ENCODE measurements at regions not wholly inside any gene's neighbourhood (a gene's known extent, or its start where the extent isn't known, plus 50 kb on each side); places are given as distances from the start of the nearest gene placed in this dataset.

DNA sequence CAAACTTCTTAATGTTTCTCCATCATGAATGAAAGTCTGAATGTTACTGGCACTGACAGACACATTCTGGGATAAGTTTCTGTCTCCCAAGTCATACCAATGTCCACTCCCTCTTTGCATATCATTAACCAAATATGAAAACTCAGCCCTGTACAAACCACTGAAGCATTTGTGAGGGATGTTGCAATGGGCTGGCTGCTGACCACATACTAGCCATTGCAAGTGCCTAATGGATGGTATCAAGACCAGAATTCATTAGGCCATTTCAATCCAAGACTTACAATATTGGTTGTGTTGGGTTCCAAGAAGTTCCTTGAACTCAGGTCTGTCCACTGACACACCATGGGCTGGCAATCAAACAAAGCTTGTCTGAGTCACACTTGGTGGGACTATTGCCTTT is 73.8 kb downstream of the CBLN2 start:
- no peak for DNase-seq (ENCODE audit: low read depth)
- TF ChIP-seq, protein P1, sequence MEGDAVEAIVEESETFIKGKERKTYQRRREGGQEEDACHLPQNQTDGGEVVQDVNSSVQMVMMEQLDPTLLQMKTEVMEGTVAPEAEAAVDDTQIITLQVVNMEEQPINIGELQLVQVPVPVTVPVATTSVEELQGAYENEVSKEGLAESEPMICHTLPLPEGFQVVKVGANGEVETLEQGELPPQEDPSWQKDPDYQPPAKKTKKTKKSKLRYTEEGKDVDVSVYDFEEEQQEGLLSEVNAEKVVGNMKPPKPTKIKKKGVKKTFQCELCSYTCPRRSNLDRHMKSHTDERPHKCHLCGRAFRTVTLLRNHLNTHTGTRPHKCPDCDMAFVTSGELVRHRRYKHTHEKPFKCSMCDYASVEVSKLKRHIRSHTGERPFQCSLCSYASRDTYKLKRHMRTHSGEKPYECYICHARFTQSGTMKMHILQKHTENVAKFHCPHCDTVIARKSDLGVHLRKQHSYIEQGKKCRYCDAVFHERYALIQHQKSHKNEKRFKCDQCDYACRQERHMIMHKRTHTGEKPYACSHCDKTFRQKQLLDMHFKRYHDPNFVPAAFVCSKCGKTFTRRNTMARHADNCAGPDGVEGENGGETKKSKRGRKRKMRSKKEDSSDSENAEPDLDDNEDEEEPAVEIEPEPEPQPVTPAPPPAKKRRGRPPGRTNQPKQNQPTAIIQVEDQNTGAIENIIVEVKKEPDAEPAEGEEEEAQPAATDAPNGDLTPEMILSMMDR (IDR thresholded peaks at IDR 0.05; ENCODE audit: low read length, missing control alignments) = no peak

DNA sequence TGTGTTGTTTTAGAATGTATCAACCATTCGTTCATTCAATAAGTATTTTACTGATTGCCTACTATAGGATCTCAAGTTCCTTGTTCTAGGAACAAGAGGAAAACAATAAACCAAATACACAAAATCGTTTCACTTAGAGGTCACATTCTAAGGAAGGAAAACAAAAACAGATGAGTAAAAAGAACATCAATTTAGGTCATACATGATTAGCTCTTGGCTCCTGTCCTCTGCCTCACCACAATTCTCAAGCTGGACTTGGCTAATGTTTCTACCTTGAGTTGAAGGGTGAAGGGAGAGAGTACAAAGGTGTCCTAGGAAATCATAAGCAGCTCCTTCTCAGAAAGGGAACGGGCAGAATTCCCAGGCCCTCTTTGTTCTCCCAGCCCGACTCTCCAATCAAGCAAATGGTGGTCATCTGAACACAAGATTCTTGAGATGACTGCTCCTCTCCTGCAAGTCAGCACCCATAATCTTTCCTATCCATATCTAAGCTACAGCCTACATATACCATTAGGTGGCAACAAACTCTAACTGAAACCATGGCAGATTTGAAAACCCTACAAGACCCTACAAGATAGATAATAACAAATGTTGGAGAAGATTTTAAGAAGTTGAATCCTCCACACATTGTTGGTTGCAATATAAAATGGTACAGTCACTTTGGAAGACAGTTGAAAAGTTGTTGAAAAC is 76.0 kb downstream of the CBLN2 start:
- DNase-seq (ENCODE audit: low read depth) = no peak
- TF ChIP-seq, protein P1 (IDR thresholded peaks at IDR 0.05; ENCODE audit: low read length, missing control alignments) = no peak
- no peak overlapping the region for H3K4me3 ChIP-seq (replicated peaks; ENCODE audit: low read depth, low read length)

More for the DNA sequence above, 73.8 kb downstream of the CBLN2 start:
- H3K4me3 ChIP-seq (replicated peaks; ENCODE audit: low read depth, low read length) = no peak overlapping the region

DNA sequence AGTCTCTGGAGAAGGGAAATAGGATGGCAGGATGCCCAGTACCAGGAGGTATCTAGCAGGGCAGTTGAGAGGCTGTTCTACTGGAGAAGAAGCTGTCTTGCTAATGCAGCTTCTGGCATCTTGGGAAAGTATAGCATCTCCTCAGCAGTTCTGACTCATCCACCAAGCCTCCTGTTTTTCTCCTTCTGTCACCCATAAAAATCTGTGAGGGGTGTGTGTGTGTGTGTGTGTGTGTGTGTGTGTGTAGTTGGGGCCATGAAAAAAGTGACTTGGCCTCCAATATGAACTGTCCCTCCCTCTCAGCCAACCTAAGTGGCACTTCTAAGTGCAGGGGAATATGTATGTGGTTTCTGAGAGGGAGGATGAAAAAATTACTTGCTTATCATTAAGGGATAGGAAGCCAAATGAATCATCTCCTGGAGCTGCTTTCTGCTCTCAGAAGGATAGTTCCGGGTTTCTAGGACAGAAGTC is 83.9 kb downstream of the CBLN2 start:
- TF ChIP-seq, protein P1 (IDR thresholded peaks at IDR 0.05; ENCODE audit: low read length, missing control alignments) = no peak
- no peak overlapping the region for H3K4me3 ChIP-seq (replicated peaks; ENCODE audit: low read depth, low read length)
- DNase-seq (ENCODE audit: low read depth) = peak; percentile 47

DNA sequence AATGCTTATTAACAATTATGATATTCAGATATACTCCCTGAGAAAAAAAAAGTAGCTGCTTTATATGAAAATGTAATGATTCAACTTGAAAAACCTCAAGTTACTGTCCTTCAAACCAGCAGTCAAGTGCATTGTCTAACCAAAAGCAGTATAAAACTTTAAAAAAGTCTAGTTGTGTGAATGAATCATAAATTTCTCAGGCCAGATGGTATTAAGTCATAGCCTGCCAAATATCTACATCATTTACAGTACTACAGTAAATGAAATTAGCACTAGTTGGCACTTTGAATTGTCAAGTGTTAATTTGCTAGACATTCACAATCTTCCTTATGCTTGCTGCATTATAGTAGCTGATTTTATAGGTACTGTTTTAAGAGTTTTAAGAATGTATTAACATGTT is 85.9 kb downstream of the CBLN2 start:
- TF ChIP-seq, protein P1 (IDR thresholded peaks at IDR 0.05; ENCODE audit: low read length, missing control alignments) = no peak
- H3K4me3 ChIP-seq (replicated peaks; ENCODE audit: low read depth, low read length) = no peak overlapping the region
- DNase-seq (ENCODE audit: low read depth) = no peak

DNA sequence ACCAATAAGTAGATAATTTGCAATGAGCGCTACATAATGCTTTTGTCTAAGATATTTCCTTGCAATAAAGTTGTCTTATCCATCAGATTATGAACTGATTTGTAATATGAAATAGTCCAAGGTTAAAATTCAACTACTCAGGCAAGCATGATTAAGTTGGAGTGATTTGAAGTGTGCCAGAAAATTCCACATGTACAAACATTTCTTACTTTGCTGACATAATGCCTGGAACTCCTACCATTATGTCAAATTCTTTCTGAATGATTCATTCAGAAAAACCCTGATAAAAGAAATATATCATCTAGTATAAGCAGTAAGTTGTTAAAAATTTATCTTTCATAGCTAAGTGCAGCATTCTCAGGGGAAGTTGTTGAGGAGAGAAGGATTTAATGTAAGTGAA is 87.3 kb downstream of the CBLN2 start:
- DNase-seq (ENCODE audit: low read depth) = peak; percentile 49

DNA sequence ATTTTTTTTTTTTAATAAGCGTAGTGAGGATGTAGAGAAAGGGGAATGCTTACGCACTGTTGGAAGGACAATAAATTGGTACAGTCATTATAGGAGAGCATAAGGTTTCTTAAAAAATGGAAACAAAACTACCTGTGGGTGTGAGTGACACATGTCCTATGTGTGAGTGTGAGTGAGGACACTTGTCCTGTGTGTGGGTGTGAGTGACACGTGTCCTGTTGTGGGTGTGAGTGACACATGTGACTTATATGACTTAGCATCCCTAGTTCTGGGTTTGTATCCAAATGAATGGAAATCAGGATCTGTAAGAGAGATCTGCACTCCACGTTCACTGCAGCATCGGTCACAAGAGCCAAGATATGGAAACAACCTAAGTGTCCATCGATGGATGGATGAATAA is 91.8 kb downstream of the CBLN2 start:
- DNase-seq (ENCODE audit: low read depth) = no peak
- TF ChIP-seq, protein P1 (IDR thresholded peaks at IDR 0.05; ENCODE audit: low read length, missing control alignments) = no peak
- H3K4me3 ChIP-seq (replicated peaks; ENCODE audit: low read depth, low read length) = no peak overlapping the region

More for the DNA sequence above, 87.3 kb downstream of the CBLN2 start:
- H3K4me3 ChIP-seq (replicated peaks; ENCODE audit: low read depth, low read length) = no peak overlapping the region
- TF ChIP-seq, protein P1 (IDR thresholded peaks at IDR 0.05; ENCODE audit: low read length, missing control alignments) = no peak

DNA sequence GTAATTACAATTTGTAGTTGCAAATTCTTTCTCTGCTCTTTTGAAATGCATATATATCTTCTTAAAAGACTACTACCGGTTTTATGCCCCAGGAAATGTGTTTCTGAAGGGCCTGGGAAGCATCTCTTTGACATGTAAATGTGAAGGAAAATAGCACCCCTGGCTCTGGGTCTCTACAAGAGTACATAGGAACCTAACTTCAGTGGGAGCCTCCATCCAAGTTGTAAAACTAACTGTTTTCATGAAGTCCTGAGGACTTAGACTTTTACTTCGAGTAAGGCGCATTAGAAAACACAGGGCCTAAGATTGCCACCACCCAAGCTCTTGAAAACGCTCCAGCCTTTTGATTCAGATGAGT is 99.4 kb downstream of the CBLN2 start:
- TF ChIP-seq, protein P1 (IDR thresholded peaks at IDR 0.05; ENCODE audit: low read length, missing control alignments) = no peak
- H3K4me3 ChIP-seq (replicated peaks; ENCODE audit: low read depth, low read length) = no peak overlapping the region
- no peak for DNase-seq (ENCODE audit: low read depth)
